ENCODE measurements at regions not wholly inside any gene's neighbourhood (a gene's known extent, or its start where the extent isn't known, plus 50 kb on each side); places are given as distances from the start of the nearest gene placed in this dataset.

GRCh38 chr2:123771928-123772632 is 253.0 kb upstream of the CNTNAP5 start:
- TF ChIP-seq CTCF (conservative IDR thresholded peaks at IDR 0.05; ENCODE audit: low read depth in 2 of 2) = no peak
- TF ChIP-seq POLR2AphosphoS5 (IDR thresholded peaks at IDR 0.05; ENCODE audit: low read depth) = no peak
- TF ChIP-seq ZNF331 (CRISPR knock-in tag; IDR thresholded peaks at IDR 0.05; ENCODE audit: low read depth) = no peak
- no peak for TF ChIP-seq EZH2phosphoT487 (IDR thresholded peaks at IDR 0.05; ENCODE audit: unreplicated experiment)
- TF ChIP-seq ETS1 (IDR thresholded peaks at IDR 0.05) = no peak
- TF ChIP-seq EZH2 (IDR thresholded peaks at IDR 0.05; ENCODE audit: low read depth, unreplicated experiment) = no peak
- no peak for TF ChIP-seq JUNB (IDR thresholded peaks at IDR 0.05; ENCODE audit: unreplicated experiment)
- TF ChIP-seq, protein P1, sequence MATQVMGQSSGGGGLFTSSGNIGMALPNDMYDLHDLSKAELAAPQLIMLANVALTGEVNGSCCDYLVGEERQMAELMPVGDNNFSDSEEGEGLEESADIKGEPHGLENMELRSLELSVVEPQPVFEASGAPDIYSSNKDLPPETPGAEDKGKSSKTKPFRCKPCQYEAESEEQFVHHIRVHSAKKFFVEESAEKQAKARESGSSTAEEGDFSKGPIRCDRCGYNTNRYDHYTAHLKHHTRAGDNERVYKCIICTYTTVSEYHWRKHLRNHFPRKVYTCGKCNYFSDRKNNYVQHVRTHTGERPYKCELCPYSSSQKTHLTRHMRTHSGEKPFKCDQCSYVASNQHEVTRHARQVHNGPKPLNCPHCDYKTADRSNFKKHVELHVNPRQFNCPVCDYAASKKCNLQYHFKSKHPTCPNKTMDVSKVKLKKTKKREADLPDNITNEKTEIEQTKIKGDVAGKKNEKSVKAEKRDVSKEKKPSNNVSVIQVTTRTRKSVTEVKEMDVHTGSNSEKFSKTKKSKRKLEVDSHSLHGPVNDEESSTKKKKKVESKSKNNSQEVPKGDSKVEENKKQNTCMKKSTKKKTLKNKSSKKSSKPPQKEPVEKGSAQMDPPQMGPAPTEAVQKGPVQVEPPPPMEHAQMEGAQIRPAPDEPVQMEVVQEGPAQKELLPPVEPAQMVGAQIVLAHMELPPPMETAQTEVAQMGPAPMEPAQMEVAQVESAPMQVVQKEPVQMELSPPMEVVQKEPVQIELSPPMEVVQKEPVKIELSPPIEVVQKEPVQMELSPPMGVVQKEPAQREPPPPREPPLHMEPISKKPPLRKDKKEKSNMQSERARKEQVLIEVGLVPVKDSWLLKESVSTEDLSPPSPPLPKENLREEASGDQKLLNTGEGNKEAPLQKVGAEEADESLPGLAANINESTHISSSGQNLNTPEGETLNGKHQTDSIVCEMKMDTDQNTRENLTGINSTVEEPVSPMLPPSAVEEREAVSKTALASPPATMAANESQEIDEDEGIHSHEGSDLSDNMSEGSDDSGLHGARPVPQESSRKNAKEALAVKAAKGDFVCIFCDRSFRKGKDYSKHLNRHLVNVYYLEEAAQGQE (IDR thresholded peaks at IDR 0.05; ENCODE audit: unreplicated experiment) = no peak
- TF ChIP-seq ZNF114 (CRISPR knock-in tag; IDR thresholded peaks at IDR 0.05) = no peak
- TF ChIP-seq STAT1 (IDR thresholded peaks at IDR 0.05; ENCODE audit: unreplicated experiment) = no peak
- no peak for TF ChIP-seq CREB1 (CRISPR knock-in tag; IDR thresholded peaks at IDR 0.05; ENCODE audit: low read depth)
- TF ChIP-seq, protein P2, sequence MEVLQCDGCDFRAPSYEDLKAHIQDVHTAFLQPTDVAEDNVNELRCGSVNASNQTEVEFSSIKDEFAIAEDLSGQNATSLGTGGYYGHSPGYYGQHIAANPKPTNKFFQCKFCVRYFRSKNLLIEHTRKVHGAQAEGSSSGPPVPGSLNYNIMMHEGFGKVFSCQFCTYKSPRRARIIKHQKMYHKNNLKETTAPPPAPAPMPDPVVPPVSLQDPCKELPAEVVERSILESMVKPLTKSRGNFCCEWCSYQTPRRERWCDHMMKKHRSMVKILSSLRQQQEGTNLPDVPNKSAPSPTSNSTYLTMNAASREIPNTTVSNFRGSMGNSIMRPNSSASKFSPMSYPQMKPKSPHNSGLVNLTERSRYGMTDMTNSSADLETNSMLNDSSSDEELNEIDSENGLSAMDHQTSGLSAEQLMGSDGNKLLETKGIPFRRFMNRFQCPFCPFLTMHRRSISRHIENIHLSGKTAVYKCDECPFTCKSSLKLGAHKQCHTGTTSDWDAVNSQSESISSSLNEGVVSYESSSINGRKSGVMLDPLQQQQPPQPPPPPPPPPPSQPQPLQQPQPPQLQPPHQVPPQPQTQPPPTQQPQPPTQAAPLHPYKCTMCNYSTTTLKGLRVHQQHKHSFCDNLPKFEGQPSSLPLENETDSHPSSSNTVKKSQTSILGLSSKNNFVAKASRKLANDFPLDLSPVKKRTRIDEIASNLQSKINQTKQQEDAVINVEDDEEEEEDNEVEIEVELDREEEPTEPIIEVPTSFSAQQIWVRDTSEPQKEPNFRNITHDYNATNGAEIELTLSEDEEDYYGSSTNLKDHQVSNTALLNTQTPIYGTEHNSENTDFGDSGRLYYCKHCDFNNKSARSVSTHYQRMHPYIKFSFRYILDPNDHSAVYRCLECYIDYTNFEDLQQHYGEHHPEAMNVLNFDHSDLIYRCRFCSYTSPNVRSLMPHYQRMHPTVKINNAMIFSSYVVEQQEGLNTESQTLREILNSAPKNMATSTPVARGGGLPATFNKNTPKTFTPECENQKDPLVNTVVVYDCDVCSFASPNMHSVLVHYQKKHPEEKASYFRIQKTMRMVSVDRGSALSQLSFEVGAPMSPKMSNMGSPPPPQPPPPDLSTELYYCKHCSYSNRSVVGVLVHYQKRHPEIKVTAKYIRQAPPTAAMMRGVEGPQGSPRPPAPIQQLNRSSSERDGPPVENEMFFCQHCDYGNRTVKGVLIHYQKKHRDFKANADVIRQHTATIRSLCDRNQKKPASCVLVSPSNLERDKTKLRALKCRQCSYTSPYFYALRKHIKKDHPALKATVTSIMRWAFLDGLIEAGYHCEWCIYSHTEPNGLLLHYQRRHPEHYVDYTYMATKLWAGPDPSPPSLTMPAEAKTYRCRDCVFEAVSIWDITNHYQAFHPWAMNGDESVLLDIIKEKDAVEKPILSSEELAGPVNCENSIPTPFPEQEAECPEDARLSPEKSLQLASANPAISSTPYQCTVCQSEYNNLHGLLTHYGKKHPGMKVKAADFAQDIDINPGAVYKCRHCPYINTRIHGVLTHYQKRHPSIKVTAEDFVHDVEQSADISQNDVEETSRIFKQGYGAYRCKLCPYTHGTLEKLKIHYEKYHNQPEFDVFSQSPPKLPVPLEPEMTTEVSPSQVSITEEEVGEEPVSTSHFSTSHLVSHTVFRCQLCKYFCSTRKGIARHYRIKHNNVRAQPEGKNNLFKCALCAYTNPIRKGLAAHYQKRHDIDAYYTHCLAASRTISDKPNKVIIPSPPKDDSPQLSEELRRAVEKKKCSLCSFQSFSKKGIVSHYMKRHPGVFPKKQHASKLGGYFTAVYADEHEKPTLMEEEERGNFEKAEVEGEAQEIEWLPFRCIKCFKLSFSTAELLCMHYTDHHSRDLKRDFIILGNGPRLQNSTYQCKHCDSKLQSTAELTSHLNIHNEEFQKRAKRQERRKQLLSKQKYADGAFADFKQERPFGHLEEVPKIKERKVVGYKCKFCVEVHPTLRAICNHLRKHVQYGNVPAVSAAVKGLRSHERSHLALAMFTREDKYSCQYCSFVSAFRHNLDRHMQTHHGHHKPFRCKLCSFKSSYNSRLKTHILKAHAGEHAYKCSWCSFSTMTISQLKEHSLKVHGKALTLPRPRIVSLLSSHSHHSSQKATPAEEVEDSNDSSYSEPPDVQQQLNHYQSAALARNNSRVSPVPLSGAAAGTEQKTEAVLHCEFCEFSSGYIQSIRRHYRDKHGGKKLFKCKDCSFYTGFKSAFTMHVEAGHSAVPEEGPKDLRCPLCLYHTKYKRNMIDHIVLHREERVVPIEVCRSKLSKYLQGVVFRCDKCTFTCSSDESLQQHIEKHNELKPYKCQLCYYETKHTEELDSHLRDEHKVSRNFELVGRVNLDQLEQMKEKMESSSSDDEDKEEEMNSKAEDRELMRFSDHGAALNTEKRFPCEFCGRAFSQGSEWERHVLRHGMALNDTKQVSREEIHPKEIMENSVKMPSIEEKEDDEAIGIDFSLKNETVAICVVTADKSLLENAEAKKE (CRISPR knock-in tag; IDR thresholded peaks at IDR 0.05) = no peak
- TF ChIP-seq NANOG (IDR thresholded peaks at IDR 0.05; ENCODE audit: borderline replicate concordance) = no peak

Measured in GM23338 (cell line).